B cell (primary cell): ENCODE measurements at regions not wholly inside any gene's neighbourhood (a gene's known extent, or its start where the extent isn't known, plus 50 kb on each side); places are given as distances from the start of the nearest gene placed in this dataset.

Experiments
- ATAC-seq: fragments of 200-7000 bp; cut with Tn5 transposase; one replicate; pipeline ENCODE4 v1.10.0; 2021; ENCODE audit warnings: low read depth, mild to moderate bottlenecking, moderate number of reproducible peaks, moderate library complexity
- CTCF ChIA-PET: fragments of 350-600 bp; sonication (Branson Sonifier 250); formaldehyde crosslinking; loops from one replicate; lab custom pipeline; 2021; ENCODE audit warnings: antibody characterized with exemption, inconsistent platforms; lab: Charles Lee
- POLR2A ChIA-PET: fragments of 350-600 bp; sonication (Branson Sonifier 250); formaldehyde crosslinking; loops from one replicate; lab custom pipeline; 2021; ENCODE audit warnings: antibody characterized with exemption; lab: Charles Lee
- DNase-seq: peaks from one replicate; pipeline ENCODE4 v3.0.0; 2013
- H2AFZ ChIP-seq: 2 replicates; pipeline ENCODE4 v1.6.1; 2012; ENCODE audit warnings: mild to moderate bottlenecking, low read depth, low read length; ENCODE audit not compliant: insufficient read depth, poor library complexity, severe bottlenecking
- H3K27ac ChIP-seq, 2 donors: 1 replicate in 1 of 2; 2 replicates in 1 of 2; pipeline ENCODE4 v1.5.1; 2012 to 2013; ENCODE audit warnings: low read length in 2 of 2, mild to moderate bottlenecking in 2 of 2, moderate library complexity in 1 of 2
- H3K27me3 ChIP-seq, 4 experiments: fragments of 200-600 bp in 1 of 4; sonication (generic) in 1 of 4; replicated peaks in 1 of 4; 1 replicate in 2 of 4; 2 replicates in 2 of 4; pipeline versions ENCODE4 v1.6.1 to v1.7.0; 2013 to 2016; ENCODE audit warnings: low read length in 3 of 4, mild to moderate bottlenecking in 2 of 4, mixed read lengths in 1 of 4, moderate library complexity in 1 of 4; ENCODE audit not compliant: insufficient read depth in 4 of 4, control insufficient read depth in 3 of 4; ENCODE audit errors: control extremely low read depth in 1 of 4
- H3K36me3 ChIP-seq, 2 experiments: replicated peaks in 1 of 2; 1 replicate in 1 of 2; 2 replicates in 1 of 2; pipeline versions ENCODE4 v1.6.1 to v1.7.1; 2013; ENCODE audit warnings: low read length in 1 of 2; ENCODE audit not compliant: insufficient read depth in 2 of 2, control insufficient read depth in 1 of 2; ENCODE audit errors: control extremely low read depth in 1 of 2, extremely low read depth in 1 of 2
- H3K4me1 ChIP-seq, 2 donors: fragments of 200-600 bp in 1 of 2; sonication (generic) in 1 of 2; 1 replicate in 1 of 2; 2 replicates in 1 of 2; pipeline versions ENCODE4 v1.5.1 to v1.6.1; 2013 to 2017; ENCODE audit warnings: low read length in 2 of 2; ENCODE audit not compliant: control insufficient read depth in 2 of 2, insufficient read depth in 2 of 2
- H3K4me2 ChIP-seq: replicated peaks from 2 replicates; pipeline ENCODE3; 2012; ENCODE audit warnings: mild to moderate bottlenecking, low read depth, low read length; ENCODE audit not compliant: poor library complexity, severe bottlenecking
- H3K4me3 ChIP-seq, 5 experiments: fragments of 200-600 bp in 1 of 5; sonication (generic) in 1 of 5; 1 replicate in 3 of 5; 2 replicates in 2 of 5; pipeline versions ENCODE4 v1.5.1 to v1.7.0; 2011 to 2016; ENCODE audit warnings: low read length in 4 of 5, mild to moderate bottlenecking in 4 of 5, low read depth in 2 of 5, control low read depth in 1 of 5, moderate library complexity in 1 of 5; ENCODE audit not compliant: insufficient read depth in 1 of 5; ENCODE audit errors: control extremely low read depth in 1 of 5, extremely low read depth in 1 of 5
- H3K79me2 ChIP-seq: fragments of 200-600 bp; sonication (generic); one replicate; pipeline ENCODE4 v1.6.0; 2016; ENCODE audit warnings: low read length; ENCODE audit not compliant: control insufficient read depth, insufficient read depth
- H3K9ac ChIP-seq: fragments of 200-600 bp; sonication (generic); 2 replicates; pipeline ENCODE4 v1.6.1; 2017; ENCODE audit warnings: mild to moderate bottlenecking, low read length, moderate library complexity
- H3K9me3 ChIP-seq, 3 donors: one replicate each; pipeline versions ENCODE4 v1.6.1 to v1.7.1; 2013; ENCODE audit warnings: low read length in 2 of 3; ENCODE audit not compliant: control insufficient read depth in 2 of 3, insufficient read depth in 1 of 3; ENCODE audit errors: control extremely low read depth in 1 of 3
- H4K20me1 ChIP-seq: 2 replicates; pipeline ENCODE4 v1.6.0; 2012; ENCODE audit warnings: mild to moderate bottlenecking, low read length; ENCODE audit not compliant: insufficient read depth, control insufficient read depth, poor library complexity, severe bottlenecking
- H3K27ac Mint-ChIP-seq: one replicate; pipeline ENCODE4 v1.8.0; 2021; ENCODE audit warnings: mixed read lengths
- H3K27me3 Mint-ChIP-seq: one replicate; pipeline ENCODE4 v1.8.0; 2021; ENCODE audit warnings: mixed read lengths
- H3K4me1 Mint-ChIP-seq: one replicate; pipeline ENCODE4 v1.8.0; 2021; ENCODE audit warnings: mixed read lengths
- H3K4me3 Mint-ChIP-seq: one replicate; pipeline ENCODE4 v1.8.0; 2021; ENCODE audit warnings: mixed read lengths
- H3K9me3 Mint-ChIP-seq: one replicate; pipeline ENCODE4 v1.8.0; 2022; ENCODE audit warnings: mixed read lengths; ENCODE audit not compliant: insufficient read depth
- EZH2 ChIP-seq: IDR thresholded peaks from 2 replicates; pipeline ENCODE4 v1.6.1; 2012; ENCODE audit warnings: borderline replicate concordance, low read depth, mild to moderate bottlenecking, moderate library complexity, low read length; ENCODE audit not compliant: insufficient read depth, poor library complexity, severe bottlenecking
- WGBS: methylation state at CpG from one replicate; pipeline ENCODE4 v1.1.5; 2013; ENCODE audit warnings: missing lambda C conversion rate; ENCODE audit not compliant: insufficient coverage; 5-methylcytosine and 5-hydroxymethylcytosine counted together
- intact Hi-C: fragments of 100-400 bp; cut with micrococcal nuclease; formaldehyde crosslinking; loops from one replicate; pipeline ENCODE4 v1.10.0; 2022
- TF ChIP-seq, protein P1 (sequence below): fragments of 200-600 bp; IDR thresholded peaks from one replicate; pipeline ENCODE4 v1.8.0; 2022; ENCODE audit warnings: antibody characterized with exemption, mild to moderate bottlenecking

DNA sequence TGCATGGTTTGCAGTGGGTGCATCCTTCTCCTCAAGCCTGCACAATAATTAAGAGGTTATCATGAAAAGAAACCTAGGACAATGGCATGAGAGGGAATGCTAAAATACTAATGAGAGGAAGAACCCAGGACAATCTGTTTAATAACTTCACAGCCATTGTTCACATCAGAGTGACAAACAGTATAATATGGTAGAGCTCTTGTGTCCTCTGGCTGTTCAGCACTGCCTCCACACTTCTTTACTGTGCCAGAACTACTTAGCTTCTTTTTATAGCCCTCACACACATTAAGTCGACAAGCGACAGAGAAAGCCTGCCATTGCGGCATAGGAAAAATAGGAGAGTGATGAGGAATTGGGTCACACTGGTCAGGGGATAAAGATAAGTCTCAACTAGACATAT, 65.0 kb upstream of the MEIS2 start:
- Mint-ChIP-seq H3K4me1 (no peaks in the 10 kb centered on the region), H3K27me3 (no peaks in the 10 kb centered on the region), H3K27ac (no peak overlapping the region), H3K9me3 (peaks cover 3% of the 10 kb centered on the region), H3K4me3 (no peak overlapping the region)
- Histone ChIP-seq H3K27ac (no peak overlapping the region), H3K79me2 (no peaks in the 10 kb centered on the region), H3K27me3 (no peaks in the 10 kb centered on the region), H3K4me2 (no peak overlapping the region), H3K9me3 (no peaks in the 10 kb centered on the region), H2AFZ (no peak overlapping the region), H3K9ac (no peak overlapping the region), H3K36me3 (no peaks in the 10 kb centered on the region), H3K4me1 (no peaks in the 10 kb centered on the region), H4K20me1 (no peaks in the 10 kb centered on the region), H3K4me3 (no peak overlapping the region)
- intact Hi-C loops, result no loop called here
- DNase-seq (no peak), ATAC-seq (no peak)
- ChIA-PET POLR2A (no interaction called here), CTCF (no interaction called here)
- TF ChIP-seq, protein P1, sequence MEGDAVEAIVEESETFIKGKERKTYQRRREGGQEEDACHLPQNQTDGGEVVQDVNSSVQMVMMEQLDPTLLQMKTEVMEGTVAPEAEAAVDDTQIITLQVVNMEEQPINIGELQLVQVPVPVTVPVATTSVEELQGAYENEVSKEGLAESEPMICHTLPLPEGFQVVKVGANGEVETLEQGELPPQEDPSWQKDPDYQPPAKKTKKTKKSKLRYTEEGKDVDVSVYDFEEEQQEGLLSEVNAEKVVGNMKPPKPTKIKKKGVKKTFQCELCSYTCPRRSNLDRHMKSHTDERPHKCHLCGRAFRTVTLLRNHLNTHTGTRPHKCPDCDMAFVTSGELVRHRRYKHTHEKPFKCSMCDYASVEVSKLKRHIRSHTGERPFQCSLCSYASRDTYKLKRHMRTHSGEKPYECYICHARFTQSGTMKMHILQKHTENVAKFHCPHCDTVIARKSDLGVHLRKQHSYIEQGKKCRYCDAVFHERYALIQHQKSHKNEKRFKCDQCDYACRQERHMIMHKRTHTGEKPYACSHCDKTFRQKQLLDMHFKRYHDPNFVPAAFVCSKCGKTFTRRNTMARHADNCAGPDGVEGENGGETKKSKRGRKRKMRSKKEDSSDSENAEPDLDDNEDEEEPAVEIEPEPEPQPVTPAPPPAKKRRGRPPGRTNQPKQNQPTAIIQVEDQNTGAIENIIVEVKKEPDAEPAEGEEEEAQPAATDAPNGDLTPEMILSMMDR, result no peak
- TF ChIP-seq EZH2, result no peak
- WGBS, result no CpG with 5 or more reads among the region's 3 CpGs

DNA sequence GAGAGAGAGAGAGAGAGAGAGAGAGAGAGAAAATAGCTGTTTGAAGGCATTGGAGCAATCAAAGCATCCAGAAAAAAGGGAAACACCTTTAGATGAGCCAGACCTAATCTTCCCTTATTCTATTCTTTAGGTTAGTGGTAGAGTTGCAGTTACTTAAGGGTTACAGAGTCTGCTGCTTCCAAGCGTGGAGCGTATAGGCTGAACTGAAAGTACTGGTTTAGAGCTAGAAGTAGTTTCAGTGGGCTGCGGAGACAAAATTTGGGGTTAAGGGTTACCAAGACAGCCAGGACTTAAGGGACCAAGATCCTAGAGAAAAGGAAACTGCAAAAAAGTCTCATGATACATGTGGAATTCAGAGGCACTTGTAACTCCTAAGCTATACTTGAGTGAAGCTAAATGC, 66.1 kb upstream of the MEIS2 start:
- H3K9ac ChIP-seq, result no peak overlapping the region
- H3K4me1 Mint-ChIP-seq, result no peaks in the 10 kb centered on the region
- H3K4me1 ChIP-seq, result no peaks in the 10 kb centered on the region
- TF ChIP-seq, protein P1, result no peak
- no peak for TF ChIP-seq EZH2
- H3K27me3 ChIP-seq, result no peaks in the 10 kb centered on the region
- WGBS, result 100% methylated on average over 2 of the region's 3 CpGs
- H3K27ac Mint-ChIP-seq, result no peak overlapping the region
- DNase-seq, result no peak
- H3K4me2 ChIP-seq, result no peak overlapping the region
- H3K9me3 ChIP-seq, result no peaks in the 10 kb centered on the region
- POLR2A ChIA-PET, result no interaction called here
- no peaks in the 10 kb centered on the region for H3K36me3 ChIP-seq
- no peak for ATAC-seq
- intact Hi-C loops, result no loop called here
- H2AFZ ChIP-seq, result no peak overlapping the region
- no peak overlapping the region for H3K4me3 ChIP-seq
- no peaks in the 10 kb centered on the region for H4K20me1 ChIP-seq
- CTCF ChIA-PET, result no interaction called here
- no peaks in the 10 kb centered on the region for H3K27me3 Mint-ChIP-seq
- peaks cover 3% of the 10 kb centered on the region for H3K9me3 Mint-ChIP-seq
- H3K79me2 ChIP-seq, result no peaks in the 10 kb centered on the region
- H3K4me3 Mint-ChIP-seq, result no peak overlapping the region
- H3K27ac ChIP-seq, result no peak overlapping the region
